BJ (cell line): ENCODE measurements at regions not wholly inside any gene's neighbourhood (a gene's known extent, or its start where the extent isn't known, plus 50 kb on each side); places are given as distances from the start of the nearest gene placed in this dataset.
A peak's percentile ranks its signal among the peaks of the same experiment; 100 is the strongest.

Experiments
- CTCF ChIA-PET: fragments of 350-600 bp; formaldehyde crosslinking; extraction: SDS; loops from one replicate; lab custom pipeline; 2021; ENCODE audit warnings: antibody characterized with exemption, inconsistent platforms; lab: Yijun Ruan, JAX
- POLR2A ChIA-PET: fragments of 300-600 bp; sonication (Branson Sonifier 250); formaldehyde crosslinking; extraction: SDS; loops from one replicate; lab custom pipeline; 2021; ENCODE audit warnings: antibody characterized with exemption; lab: Charles Lee
- DNase-seq: peaks from one replicate; pipeline ENCODE4 v3.0.0-alpha.2; 2011; ENCODE audit warnings: low read depth
- H3K27me3 ChIP-seq: 2 replicates; pipeline ENCODE4 v1.6.0; 2011; ENCODE audit warnings: low read length; ENCODE audit not compliant: control insufficient read depth, insufficient read depth
- H3K36me3 ChIP-seq: 2 replicates; pipeline ENCODE4 v1.5.1; 2011; ENCODE audit warnings: low read length; ENCODE audit not compliant: control insufficient read depth, insufficient read depth
- H3K4me3 ChIP-seq: 2 replicates; pipeline ENCODE4 v1.5.1; 2011; ENCODE audit warnings: low read depth, mild to moderate bottlenecking, control low read depth, low read length
- CTCF ChIP-seq: IDR thresholded peaks from 2 replicates; pipeline ENCODE4 v1.5.1; 2011; ENCODE audit warnings: low read depth, mild to moderate bottlenecking, control low read depth, inconsistent platforms, low read length, moderate library complexity; ENCODE audit not compliant: insufficient read depth

GRCh38 chr10:61840403-61840802, 61.1 kb upstream of the ARID5B start:
- Histone ChIP-seq H3K27me3 (no peaks in the 10 kb centered on the region), H3K4me3 (no peak overlapping the region), H3K36me3 (no peaks in the 10 kb centered on the region)
- ChIA-PET POLR2A (no interaction called here), CTCF (no interaction called here)
- DNase-seq, result no peak
- no peak for TF ChIP-seq CTCF

- Histone ChIP-seq H3K36me3 (no peaks in the 10 kb centered on the region), H3K4me3 (no peak overlapping the region), H3K27me3 (no peaks in the 10 kb centered on the region)
- POLR2A ChIA-PET, result no interaction called here
- no peak for TF ChIP-seq CTCF
- CTCF ChIA-PET, result interaction anchor here (1.0 kb wide), 2 partner anchors 56 to 403 kb away, joined by 3 to 5 read pairs; no protein-coding TSS in a partner anchor
- DNase-seq, result no peak
Observed at GRCh38 chr10:61841338-61841875, 60.1 kb upstream of the ARID5B start.

GRCh38 chr10:61842755-61843497, 58.6 kb upstream of the ARID5B start:
- Histone ChIP-seq H3K27me3 (no peaks in the 10 kb centered on the region), H3K36me3 (no peaks in the 10 kb centered on the region), H3K4me3 (no peak overlapping the region)
- ChIA-PET CTCF (interaction anchor here (1.1 kb wide), 1 partner anchor 54 kb away, joined by 7 read pairs; no protein-coding TSS in a partner anchor), POLR2A (no interaction called here)
- DNase-seq, result peak; percentile 33
- TF ChIP-seq CTCF, result no peak

- Histone ChIP-seq H3K4me3 (no peak overlapping the region), H3K36me3 (no peaks in the 10 kb centered on the region), H3K27me3 (no peaks in the 10 kb centered on the region)
- no peak for TF ChIP-seq CTCF
- ChIA-PET POLR2A (no interaction called here), CTCF (interaction anchor here (0.9 to 1.6 kb wide), 3 partner anchors 13 to 53 kb away, joined by 3 to 7 read pairs (median 5); no protein-coding TSS in a partner anchor)
- DNase-seq, result no peak
Observed at GRCh38 chr10:61844116-61844822, 57.2 kb upstream of the ARID5B start.

- Histone ChIP-seq H3K27me3 (no peaks in the 10 kb centered on the region), H3K4me3 (no peak overlapping the region), H3K36me3 (no peaks in the 10 kb centered on the region)
- CTCF ChIA-PET, result interaction anchor here (0.7 to 1.7 kb wide), 5 partner anchors 10 to 55 kb away, joined by 3 to 6 read pairs (median 5); no protein-coding TSS in a partner anchor
- no peak for DNase-seq
- POLR2A ChIA-PET, result no interaction called here
- TF ChIP-seq CTCF, result no peak
Observed at GRCh38 chr10:61845196-61845949, 56.1 kb upstream of the ARID5B start.
